HepG2 (cell line): ENCODE measurements at regions not wholly inside any gene's neighbourhood (a gene's known extent, or its start where the extent isn't known, plus 50 kb on each side); places are given as distances from the start of the nearest gene placed in this dataset.

Source experiments
- ARID4A ChIP-seq: sonication (generic); formaldehyde crosslinking; IDR thresholded peaks from 2 replicates; pipeline ENCODE4 v1.5.0; 2020; ENCODE audit warnings: mild to moderate bottlenecking, missing genetic modification reagents, borderline replicate concordance
- BORCS8-MEF2B ChIP-seq: sonication (generic); formaldehyde crosslinking; IDR thresholded peaks from 2 replicates; pipeline ENCODE4 v1.8.0; 2022; ENCODE audit warnings: mild to moderate bottlenecking, missing genetic modification reagents
- DZIP1 ChIP-seq: sonication (generic); formaldehyde crosslinking; IDR thresholded peaks from 2 replicates; pipeline ENCODE4 v1.5.0; 2020; ENCODE audit warnings: mild to moderate bottlenecking, missing genetic modification reagents
- HNRNPL ChIP-seq: fragments of 200-400 bp; formaldehyde crosslinking; IDR thresholded peaks from 2 replicates; pipeline ENCODE4 v1.6.1; 2017; ENCODE audit warnings: mild to moderate bottlenecking, low read depth, low read length
- HOXA3 ChIP-seq: sonication (generic); formaldehyde crosslinking; IDR thresholded peaks from 2 replicates; pipeline ENCODE4 v1.5.0; 2020; ENCODE audit warnings: missing genetic modification reagents
- KDM5A ChIP-seq: fragments of 200-600 bp; sonication (generic); IDR thresholded peaks from 2 replicates; pipeline ENCODE4 v1.7.0; 2018; ENCODE audit warnings: antibody characterized with exemption, mild to moderate bottlenecking, low read length, borderline replicate concordance
- KLF13 ChIP-seq: sonication (generic); formaldehyde crosslinking; IDR thresholded peaks from 2 replicates; pipeline ENCODE4 v1.4.0; 2020; ENCODE audit warnings: mild to moderate bottlenecking, missing genetic modification reagents
- MIXL1 ChIP-seq: IDR thresholded peaks from 2 replicates; pipeline ENCODE4 v1.6.1; 2016
- THAP11 ChIP-seq: IDR thresholded peaks from 2 replicates; pipeline ENCODE4 v1.6.1; 2016; ENCODE audit warnings: missing biosample characterization, missing genetic modification reagents
- ZFY ChIP-seq: sonication (generic); formaldehyde crosslinking; IDR thresholded peaks from 2 replicates; pipeline ENCODE4 v1.4.0; 2020; ENCODE audit warnings: missing genetic modification reagents
- ZNF646 ChIP-seq: sonication (generic); formaldehyde crosslinking; IDR thresholded peaks from 2 replicates; pipeline ENCODE4 v1.9.0; 2021; ENCODE audit warnings: mild to moderate bottlenecking, missing genetic modification reagents
- ZNF766 ChIP-seq: sonication (generic); formaldehyde crosslinking; IDR thresholded peaks from 2 replicates; pipeline ENCODE4 v1.5.0; 2020; ENCODE audit warnings: missing genetic modification reagents, borderline replicate concordance

GRCh38 chr20:26009402-26010223 is 313.0 kb upstream of the ZNF337 start (continued):
- TF ChIP-seq HNRNPL (peak; percentile 60; the same call in 1 of the 2 replicates), DZIP1 (CRISPR knock-in tag) (0 out of 2 replicates have a peak, but pooled peaks have one; percentile 36), ZFY (CRISPR knock-in tag) (peak; percentile 73), BORCS8-MEF2B (CRISPR knock-in tag) (peak; percentile 83; the same call in 1 of the 2 replicates), ARID4A (CRISPR knock-in tag) (peak; percentile 65; the same call in 1 of the 2 replicates), KLF13 (CRISPR knock-in tag) (peak; percentile 63; the same call in 1 of the 2 replicates), THAP11 (CRISPR knock-in tag) (peak; percentile 96), MIXL1 (0 out of 2 replicates have a peak, but pooled peaks have one; percentile 67), HOXA3 (CRISPR knock-in tag) (0 out of 2 replicates have a peak, but pooled peaks have one; percentile 6), ZNF766 (CRISPR knock-in tag) (0 out of 2 replicates have a peak, but pooled peaks have one; percentile 9), KDM5A (peak; percentile 27; the same call in 1 of the 2 replicates), ZNF646 (peak; percentile 89; the same call in 1 of the 2 replicates)
